Amygdala (tissue), 56 donors: ENCODE measurements at regions not wholly inside any gene's neighbourhood (a gene's known extent, or its start where the extent isn't known, plus 50 kb on each side); places are given as distances from the start of the nearest gene placed in this dataset.

Experiments used
- DNase-seq, 56 donors: peaks; one replicate each; lab custom pipeline; 2025; lab: John Stamatoyannopoulos, UW

DNA sequence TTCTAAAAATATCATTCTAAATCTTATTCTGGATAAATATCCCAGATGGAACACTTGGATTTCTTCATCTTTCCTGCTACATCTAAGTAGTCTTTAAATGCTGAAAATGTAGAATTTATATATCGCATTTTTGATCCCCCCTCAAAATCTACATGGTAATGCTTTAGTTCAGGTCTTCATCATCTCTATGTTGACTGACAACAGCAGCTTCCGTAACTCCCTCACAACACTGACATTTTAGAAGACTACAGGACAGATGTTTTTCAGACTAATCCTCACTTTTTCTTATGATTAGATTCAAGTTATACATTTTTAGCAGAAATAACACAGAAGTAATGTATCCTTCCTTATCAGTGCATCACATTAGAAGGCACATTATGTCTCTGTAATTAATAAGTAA is 336.5 kb downstream of the LMO4 start:
- no peak for DNase-seq

DNA sequence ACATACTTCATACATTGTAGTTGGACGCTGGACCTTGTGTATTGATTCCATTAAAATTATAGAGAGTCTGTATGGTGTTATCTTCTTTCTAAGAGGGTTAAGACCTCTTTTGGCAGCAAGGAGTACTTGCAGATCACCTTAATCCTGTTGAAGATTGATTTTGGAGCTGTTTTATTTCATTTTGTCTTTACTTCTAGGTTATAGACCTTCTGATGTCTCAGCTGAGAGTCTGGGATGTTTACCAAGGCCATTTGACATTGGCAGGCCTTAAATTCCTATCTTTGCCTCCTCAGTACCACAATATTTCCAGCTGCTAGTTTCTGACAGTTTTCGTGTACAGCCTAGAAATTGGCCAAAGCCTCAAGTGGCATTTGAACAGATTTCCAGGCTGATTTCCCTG is 338.0 kb downstream of the LMO4 start:
- DNase-seq, result no peak

DNA sequence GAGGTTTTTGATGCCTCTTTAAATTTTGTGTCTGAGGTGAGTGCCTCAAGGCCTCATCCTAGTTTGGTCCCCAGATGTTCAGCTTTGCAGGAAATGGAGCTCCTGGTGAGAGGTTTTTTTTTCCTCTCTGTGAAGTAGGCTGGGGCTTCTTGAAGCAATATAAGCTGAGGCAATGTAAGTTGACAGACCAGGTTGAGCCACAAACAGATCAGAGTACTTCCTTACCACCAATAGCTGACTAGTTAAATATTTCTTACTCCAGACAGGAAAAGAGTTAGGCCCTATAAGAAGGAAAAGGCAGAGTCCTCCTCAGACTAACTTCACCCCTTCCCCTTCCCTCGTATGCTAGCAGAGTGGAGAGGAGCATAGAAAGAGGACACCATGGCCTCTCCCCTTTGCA is 341.0 kb downstream of the LMO4 start:
- DNase-seq, result no peak

DNA sequence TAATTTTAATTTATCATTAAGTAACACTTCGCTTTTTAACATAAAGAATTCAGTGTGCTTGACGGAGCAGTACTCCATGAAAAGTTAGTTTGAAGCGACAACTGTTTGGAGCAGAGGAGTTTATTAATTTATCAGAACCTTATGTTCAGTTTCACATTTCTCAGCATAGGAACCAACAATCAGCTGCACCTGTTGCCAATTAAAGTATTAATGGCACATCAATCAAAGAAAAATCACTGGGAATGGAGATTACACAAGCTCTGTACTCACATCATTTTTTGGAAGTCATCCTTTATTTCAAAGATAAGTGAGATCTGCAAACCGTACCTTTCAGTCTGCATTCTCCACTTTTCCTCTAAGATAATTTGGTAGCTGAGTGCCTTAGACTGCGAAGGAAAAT is 344.6 kb downstream of the LMO4 start:
- no peak for DNase-seq

DNA sequence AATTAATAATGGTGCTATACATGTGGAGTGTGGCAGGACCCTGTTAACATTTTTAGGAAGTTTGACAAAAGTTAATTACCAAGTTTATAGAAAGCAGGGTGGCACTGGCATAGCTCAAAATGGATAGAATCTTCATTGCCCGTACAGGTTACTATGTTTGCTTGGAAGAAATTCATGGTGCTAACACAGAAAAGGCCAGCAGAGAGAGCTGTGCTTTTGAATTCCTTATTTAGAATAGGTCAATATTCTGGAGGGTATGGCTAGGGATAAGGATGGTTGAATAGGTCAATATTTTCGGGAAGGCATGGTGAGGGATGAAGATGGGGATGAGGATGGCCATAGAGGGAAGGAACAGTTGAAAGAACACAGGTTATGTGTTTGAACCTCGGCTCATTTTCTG is 345.1 kb downstream of the LMO4 start:
- DNase-seq, result no peak

DNA sequence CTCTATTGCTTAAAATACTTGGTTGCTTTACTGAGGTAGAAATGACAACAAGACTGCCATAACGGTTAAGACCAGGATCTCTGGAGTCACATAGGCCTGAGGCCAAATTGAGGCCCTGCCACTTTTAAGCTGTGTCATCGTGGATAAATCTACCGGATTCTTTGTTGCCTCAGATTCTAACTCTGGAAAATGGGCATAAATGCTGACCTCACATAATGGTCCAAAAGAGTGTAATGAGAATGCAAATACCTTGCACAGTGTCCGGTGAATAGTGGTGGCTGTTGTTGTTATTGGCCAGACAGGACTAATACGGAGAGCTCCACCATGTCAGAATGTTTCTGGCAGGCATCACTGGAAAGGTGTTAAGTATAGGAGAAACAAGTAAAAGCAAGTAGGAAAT is 346.1 kb downstream of the LMO4 start:
- DNase-seq, result no peak

DNA sequence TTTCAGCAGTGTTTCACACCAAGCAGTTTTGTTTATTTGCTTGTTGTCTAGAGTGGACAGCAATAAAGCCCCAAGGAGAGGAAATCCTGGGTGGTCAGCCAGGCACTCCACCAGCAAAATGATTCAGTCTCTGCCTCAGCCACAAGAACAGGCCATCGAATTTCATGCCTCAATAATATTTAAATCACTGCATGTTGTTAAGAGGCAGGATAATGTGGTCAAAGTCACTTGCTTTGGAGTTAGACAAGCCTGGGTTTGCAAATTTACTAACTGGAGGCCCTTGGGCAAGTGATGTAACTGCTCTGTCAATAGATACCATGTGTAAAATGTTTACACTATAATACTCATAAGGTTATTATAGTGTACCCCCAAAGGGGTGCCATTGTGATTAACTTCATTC is 349.6 kb downstream of the LMO4 start:
- no peak for DNase-seq

DNA sequence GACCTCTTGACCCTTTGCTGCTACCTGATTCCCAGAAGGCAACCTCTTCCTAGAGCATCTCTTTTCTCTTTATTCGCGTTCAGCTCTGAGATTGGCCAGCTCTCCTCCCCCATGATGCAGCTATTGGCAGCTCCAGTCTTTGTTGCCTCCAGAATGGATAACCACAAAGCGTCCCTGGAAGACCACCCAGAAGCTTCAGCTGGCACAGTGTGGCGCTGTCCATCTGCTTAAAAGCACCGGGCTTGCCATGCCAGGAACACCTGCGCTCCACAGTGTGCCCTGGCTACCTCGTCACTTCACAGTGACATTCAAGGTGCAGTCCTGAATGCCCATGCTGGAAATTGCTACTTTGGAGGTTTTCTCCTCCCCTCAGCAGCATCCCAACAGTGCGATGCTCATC is 353.9 kb downstream of the LMO4 start:
- DNase-seq, result no peak

DNA sequence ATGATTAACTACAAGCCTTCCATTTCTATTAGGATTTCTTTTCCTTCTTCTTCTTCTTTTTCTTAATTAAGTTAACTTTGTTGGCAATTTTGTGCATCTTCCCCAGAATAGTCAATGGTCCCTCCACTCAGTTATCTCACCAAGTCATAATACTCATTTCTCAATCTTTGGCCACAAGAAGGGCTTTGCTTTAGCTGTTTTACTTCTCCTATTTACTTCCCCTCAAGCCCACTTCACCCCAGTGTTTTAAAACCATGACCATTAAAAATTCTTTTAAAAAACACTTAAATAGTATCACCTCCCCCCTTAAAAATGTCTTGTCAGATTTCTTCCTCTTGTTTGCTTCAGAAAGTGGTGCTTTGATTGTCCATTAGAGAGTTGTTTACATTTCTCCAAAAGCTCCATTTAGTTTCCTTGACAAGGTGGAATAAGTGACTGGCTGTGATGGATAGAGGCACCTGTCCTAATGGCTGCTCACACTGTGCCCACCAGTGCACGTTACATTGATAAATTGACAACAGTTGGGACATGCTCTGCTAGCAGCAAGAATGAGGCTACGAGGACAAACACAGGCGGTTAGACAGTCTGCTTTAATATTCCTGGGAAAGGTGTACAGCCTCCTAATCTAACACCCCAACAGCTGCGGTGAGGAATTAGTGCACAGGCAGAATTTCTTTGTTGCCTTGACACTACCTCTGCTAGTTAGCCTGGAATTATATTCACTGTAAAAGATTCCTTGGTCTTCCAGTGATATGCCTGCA is 354.7 kb downstream of the LMO4 start:
- no peak for DNase-seq

DNA sequence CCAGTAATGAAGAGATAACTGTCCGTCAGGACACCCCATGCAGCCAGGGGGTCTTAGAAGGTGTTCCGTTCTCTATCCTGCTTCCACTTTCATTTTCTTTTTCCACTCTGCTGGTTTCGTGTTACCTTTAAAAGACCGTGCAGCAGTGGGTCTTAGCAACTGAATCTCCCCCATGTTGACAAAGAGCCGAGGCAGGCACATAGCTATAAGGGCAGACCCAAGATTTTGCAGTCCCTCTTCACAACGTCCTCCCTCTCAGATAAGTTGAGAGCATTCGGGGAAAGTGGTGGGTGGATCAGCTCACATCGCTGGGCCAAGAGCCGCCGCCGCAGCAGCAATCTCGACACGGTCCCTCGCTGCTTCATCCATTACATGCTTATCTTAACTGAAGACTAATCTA is 355.5 kb downstream of the LMO4 start:
- DNase-seq, result peak in 4 of 56 donors; percentile 1 to 8 (median 4)

DNA sequence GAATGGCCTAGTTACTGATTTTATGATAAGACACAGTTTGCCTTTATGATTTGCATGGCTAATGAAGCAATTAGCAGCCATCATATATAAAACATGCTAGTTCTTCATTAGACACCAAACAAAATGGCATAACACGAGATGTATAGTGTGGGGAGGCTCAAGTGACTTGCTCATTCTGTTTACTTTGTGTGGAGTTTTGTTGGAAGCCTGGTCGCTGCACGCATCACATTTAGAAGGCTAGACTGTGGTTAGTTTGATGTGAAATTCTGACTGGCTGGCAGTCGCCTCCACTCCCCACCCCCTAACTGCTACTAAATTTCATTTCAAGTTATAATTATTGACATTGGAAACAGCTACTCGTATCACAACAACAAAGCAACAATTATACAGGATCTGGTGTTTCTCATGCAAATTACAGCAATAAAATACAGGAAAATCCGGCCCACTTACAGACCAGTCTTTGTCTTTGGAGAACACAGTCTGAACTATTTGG is 356.1 kb downstream of the LMO4 start:
- DNase-seq, result peak in 4 of 56 donors; percentile 2 to 13 (median 6)

DNA sequence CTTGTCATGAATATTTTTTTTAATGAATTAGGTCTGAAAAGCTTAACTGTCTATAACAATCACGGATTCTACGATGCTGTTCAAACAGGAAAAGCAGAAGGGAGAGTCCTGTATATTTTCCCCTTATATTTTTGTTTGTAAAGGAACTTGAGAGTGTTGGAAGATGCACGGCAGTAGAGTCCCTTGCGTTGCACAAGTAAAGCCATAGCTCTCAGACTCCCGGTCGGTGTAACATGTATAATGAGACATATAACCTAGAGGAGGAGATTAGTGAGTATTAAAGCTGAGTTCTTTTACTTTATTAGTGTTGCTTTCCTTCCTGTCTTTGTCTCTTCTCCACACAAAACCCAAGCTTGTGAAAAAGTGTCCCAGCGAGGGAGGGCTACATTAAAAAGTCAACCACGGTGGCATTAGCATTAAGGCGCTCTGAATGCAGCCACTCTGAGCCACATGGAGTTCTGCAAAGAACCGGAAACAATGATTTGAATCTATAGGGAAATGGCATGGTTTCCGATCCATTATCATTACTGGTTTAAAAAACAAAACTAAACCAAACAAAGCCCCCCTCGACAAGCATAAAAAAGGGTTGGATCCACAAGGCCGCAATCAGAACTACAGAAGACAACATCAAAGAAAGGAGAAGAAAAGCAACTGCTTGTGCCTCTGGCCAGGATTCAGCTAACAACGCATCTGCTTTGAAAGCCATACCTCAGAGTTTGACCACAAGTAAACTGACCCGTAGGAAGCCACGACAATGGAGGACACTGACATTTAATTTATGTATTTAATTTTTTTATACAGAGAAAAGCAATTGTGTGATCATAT is 356.8 kb downstream of the LMO4 start:
- DNase-seq, result no peak

DNA sequence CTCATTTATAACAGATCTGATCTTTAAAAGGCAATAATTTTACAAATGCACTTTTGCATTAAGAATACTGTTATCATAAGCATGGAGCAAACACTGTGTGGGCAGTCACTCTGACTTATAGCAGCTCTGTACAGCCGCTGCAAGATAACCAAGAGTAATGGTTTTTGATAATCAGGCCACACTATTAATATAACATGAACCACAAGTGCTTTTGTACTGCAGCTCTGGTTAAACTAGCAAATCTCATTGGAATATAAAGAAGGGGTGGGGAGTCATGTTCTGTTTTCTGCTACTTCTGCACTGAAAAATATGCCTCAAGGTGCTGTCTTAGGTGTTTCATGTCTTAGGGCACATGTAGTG is 357.4 kb downstream of the LMO4 start:
- DNase-seq, result no peak

DNA sequence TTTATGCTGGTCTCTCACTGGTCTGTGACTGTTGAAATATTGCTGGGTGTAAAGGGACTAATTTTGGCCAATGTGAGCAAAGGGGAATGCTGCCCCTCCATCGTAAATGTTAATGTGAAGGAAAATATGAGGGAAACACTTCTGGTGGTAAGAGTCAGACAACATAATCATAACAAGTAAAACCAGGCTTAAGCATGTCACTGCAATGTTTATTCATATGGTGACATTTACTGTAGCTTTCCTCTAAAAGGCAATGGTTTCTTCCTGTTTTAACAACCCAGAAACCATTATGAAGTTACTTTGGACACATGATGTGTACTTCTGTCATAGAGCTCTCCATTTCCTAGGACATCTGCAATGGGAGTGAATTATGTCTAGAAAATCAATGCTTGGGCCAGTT is 358.0 kb downstream of the LMO4 start:
- no peak for DNase-seq

DNA sequence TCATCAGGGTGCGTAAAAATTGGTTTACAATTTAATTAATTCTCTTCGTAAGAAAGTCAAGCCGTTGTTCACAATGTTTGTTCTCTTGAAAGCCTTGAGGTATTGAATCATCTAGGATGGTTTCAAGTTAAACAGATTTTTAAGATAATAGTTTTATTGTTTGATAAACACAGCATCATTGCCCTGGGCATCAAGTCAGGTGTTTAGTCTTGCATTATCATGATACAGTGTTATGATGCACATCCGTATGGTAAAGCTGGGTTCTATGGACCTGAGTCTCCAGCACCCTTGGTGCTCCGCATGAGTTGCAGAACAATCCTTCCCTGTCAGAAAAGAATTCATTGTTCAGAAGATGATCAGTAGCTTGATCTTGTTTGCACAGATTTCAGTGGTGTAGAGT is 359.5 kb downstream of the LMO4 start:
- no peak for DNase-seq

DNA sequence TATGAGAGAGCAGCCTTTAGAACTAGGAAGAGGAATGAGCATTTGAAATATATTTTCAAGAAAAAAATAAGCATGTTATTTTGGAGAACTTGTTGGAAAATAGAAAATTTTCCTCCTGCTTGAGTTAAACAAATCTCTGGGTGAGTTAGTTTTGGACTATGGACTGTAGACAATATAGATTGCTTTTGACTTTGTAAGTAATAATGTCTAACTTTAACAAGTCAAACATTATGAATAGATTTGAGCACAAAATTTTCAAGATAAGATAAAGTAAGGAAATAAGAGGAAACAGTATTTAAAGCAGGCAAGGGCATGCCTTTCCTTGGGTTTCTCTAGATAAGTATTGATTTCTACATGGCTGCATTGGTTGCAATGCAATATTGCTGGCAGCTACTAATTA is 360.8 kb downstream of the LMO4 start:
- no peak for DNase-seq

DNA sequence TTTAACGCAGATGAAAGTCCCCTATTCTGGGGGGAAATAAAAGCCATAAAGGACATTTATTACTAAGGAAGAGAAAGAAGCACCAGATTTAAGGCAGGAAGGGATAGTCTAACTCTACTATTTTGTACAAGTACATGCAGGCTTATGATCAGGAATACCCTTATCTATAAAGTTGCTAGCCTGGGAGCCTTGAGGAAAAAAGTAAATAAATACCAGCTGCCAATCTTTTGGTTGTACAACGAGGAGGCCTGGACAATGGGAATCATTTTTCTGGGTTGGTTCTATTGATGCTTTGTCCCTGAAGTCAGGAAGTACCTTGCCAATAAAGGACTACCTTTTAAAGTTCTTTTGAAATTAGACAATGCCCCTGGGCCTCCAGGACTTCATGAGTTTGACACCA is 367.8 kb downstream of the LMO4 start:
- DNase-seq, result no peak

DNA sequence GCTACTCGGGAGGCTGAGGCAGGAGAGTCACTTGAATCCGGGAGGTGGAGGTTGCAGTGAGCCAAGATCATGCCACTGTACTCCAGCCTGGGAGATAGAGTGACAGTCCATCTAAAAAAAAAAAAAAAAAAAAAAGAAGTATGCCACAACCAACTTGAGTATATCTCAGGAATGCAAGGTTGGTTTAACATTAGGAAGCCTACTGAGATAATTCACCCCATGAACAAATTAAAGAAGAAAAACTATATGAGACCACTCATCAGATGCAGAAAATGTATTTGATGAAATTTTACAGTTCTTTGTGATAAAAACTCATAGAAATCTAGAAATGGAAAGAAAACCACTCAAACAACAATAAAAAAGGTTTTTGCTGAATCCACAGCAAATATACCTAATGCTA is 373.8 kb downstream of the LMO4 start:
- DNase-seq, result no peak

DNA sequence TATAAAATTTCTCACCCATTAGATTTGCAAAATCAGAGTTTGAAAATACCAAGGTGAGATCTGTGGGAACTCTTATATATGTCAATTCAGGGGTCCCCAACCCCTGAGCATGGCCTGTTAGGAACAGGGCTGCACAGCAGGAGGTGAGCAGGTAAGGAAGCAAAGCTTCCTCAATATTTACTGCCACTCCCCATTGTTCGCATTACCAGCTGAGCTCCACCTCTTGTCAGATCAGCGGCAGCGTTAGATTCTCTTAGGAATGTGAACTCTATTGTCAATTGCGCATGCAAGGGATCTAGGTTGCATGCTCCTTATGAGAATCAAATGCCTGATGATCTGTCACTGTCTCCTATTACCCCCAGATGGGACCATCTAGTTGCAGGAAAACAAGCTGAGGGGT is 376.6 kb downstream of the LMO4 start:
- DNase-seq, result no peak

DNA sequence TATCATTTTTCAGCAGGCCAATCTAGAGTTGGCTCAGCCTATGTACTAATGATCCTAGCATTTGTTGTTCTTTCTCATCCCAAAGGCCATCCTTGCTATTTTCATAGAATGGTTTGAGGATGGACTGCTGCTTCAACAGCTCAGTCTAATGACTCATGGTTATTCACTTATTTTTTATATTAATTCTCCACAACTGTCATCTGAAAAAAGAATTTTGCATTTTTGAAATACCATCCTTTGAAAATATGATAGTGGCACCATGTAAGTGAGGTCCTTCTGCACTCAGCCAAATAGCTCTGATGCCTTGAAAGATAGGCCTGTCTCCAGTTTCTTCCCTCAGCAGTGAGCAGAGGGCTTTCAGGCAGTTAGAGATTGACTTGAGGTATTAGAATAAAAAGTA is 377.5 kb downstream of the LMO4 start:
- DNase-seq, result no peak

DNA sequence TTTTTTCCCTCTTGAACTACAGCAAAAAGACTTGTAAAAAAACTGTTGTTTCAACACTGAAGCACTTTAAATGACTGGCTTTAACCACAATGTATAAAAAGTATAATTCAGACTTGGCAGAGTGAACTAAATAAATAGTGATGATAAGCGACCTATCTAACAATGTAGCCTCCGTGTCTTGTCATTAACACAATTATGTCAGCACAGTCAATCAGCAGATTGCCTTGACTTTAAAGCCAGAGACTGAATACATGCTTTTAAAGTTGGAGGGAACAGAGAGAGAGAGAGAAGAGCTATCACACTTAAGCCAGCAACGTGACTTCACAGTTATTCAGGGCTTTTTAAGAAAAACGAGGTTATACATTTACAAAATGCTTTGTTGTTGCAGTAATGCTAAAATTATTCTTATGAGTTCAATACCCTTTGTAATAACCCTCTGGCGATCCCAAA is 378.1 kb downstream of the LMO4 start:
- no peak for DNase-seq

DNA sequence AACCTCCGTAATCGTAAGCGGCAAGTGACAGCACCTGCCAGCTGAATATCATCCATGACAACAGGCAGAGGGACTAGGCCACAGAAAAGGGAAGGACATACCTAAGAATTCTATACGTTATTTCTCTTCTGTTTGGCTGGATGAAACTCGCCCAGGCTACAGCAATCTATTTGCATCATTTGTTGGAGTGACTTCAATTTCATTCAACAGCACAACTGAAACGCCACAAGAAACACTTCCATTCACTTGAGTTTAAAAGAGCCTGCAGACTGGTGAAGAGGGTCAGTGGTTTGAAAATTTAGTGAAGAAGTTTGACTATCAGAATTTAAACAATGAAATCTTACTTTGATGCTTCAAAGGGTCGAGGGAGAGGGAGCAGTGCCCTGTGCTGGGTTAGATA is 378.7 kb downstream of the LMO4 start:
- no peak for DNase-seq
